NCI-H1930 (cell line): ENCODE measurements at regions not wholly inside any gene's neighbourhood (a gene's known extent, or its start where the extent isn't known, plus 50 kb on each side); places are given as distances from the start of the nearest gene placed in this dataset.
"Not testable (repeated sequence)": the region's sequence is repeated elsewhere in the genome, so short reads cannot be mapped to it uniquely, and the experiment has no call there.

ENCODE experiments used
- DNase-seq, 2 experiments: peaks; one replicate each; lab custom pipeline; 2025; lab: John Stamatoyannopoulos, UW

DNA sequence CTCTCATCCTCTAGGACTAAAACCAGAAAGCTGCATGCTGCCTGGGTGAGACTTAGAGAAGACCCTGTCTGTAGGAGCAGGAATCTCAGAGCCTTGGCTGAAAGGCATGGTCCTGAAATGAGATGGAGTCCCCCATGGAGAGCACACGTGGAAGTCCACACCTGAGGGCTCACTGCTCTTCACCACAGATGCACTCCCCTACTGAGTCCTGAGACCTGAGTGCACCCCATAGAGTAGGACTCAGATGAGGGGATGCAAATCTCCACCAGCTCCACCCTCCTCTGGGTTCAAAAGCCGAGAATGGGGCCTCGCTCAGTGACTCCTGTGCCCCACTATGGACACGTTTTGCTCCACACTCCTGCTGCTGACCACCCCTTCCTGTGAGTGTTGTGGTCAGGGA, 171.4 kb upstream of the TP53TG3 start:
- not testable (repeated sequence) for DNase-seq

DNA sequence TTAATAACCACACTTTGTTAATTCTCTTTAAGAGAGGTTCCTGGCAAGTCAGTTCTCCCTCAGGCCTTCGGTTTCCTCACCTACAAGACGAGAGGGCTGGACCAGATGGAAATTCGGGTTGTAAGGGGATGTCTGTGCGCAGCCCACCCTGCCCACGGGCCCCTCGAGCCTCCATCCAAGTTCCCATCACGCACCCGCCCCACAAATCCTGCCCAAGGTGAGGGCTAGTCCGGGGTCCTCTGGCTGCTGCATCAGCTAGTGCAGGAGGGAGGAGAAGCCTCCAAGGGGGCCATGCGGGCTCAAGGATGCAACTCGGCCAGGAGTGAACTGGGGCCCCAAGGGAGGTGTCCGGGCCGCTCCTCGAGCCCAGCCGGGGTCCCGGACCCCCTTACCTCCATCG, 169.6 kb upstream of the TP53TG3 start:
- DNase-seq, result not testable (repeated sequence)

DNA sequence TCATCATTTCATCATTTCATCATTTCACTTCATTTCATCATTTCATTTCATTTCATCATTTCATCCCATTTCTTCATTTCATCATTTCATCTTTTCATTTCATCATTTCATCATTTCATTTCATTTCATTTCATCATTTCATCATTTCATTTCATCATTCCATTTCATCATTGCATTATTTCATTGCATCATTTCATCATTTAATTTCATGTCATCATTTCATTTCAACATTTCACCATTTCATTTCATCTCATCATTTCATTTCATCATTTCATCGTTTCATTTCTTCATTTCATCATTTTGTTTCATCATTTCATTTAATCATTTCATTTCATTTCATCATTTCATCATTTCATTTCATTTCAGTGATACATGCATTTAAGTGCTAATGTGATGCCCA, 166.9 kb upstream of the TP53TG3 start:
- DNase-seq, result not testable (repeated sequence)

DNA sequence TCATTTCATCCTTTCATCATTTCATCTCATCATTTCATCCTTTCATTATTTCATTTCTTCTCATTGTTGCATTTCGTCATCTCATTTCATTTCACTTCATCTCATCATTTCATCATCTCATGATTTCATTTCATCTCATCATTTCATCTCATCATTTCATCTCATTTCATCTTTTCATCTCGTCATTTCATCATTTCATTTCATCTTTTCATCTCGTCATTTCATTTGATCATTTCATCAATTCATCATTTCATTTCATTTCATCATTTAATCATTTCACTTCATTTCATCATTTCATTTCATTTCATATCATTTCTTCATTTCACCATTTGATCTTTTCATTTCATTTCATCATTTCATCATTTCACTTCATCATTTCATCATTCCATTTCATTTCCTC, 131.3 kb upstream of the TP53TG3 start:
- DNase-seq, result not testable (repeated sequence)

DNA sequence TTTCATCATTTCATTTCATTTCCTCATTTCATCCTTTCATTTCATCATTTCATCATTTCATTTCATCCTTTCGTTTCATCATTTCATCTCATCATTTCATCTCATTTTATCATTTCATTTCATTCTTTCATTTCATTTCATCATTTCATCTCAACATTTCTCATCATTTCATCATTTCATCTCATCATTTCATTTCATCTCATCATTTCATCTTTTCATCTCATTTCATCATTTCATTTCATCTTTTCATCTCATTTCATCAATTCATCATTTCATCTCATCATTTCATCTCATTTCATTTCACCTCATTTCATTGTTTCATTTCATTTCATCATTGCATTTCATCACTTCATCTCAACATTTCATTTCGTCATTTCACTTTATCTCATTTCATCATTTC, 129.7 kb upstream of the TP53TG3 start:
- not testable (repeated sequence) for DNase-seq
